ENCODE measurements at regions not wholly inside any gene's neighbourhood (a gene's known extent, or its start where the extent isn't known, plus 50 kb on each side); places are given as distances from the start of the nearest gene placed in this dataset.

- DNase-seq (ENCODE audit: low read depth): no peak
Measured at GRCh38 chr6:19408331-19408730, 428.8 kb upstream of the ID4 start.

DNA sequence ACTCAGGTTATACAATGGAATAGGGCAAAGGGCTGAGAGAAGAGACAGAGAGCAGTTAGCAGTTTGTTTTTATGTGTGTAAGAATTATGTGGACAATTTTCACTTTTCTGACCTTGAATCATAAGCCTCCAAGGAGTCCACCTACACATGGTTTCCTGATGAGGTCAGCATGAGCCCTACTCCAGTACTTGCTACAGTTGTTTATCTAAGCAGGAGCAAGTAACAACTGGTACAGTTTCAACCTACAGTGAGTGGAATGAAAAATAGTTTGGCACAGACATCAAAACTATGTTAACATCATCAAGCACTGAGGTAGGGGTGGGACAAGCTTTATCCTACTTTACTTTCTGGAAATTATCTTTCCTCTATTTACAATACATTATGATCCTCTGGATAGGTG lies 426.7 kb upstream of the ID4 start:
- DNase-seq (ENCODE audit: low read depth): no peak

- DNase-seq (ENCODE audit: low read depth): no peak
Measured at GRCh38 chr6:19413323-19413722, 423.8 kb upstream of the ID4 start.

DNA sequence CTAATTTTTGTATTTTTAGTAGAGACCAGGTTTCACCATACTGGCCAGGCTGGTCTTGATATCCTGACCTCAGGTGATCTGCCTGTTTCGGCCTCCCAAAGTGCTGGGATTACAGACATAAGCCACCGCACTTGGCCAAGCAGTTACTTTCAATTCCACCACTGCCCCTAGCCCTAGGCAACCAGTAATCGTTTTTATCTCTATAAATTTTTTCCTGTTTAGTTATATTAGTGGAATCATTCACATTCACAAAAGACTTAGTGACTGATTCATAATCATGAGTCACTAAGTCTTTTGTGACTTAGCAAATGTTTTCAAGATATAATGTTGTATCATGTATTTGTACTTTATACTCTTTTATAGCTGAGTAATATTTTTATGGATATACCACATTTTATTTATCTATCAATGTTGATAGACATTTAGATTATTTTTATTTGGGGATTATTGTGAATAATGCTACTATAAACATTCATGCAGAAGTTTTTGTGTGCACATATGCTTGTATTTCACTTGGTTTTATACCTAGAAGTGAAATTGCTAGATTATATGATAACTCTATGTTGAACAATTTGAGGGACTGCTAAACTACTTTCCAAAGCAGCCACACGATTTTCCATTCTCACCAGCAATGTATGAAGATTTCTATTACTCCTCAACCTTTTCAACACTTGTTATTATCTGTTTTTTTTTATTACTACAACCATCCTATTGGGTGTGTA lies 421.4 kb upstream of the ID4 start:
- DNase-seq (ENCODE audit: low read depth): no peak

GRCh38 chr6:19416811-19417210 lies 420.4 kb upstream of the ID4 start:
- DNase-seq (ENCODE audit: low read depth): no peak

GRCh38 chr6:19417713-19418112 lies 419.5 kb upstream of the ID4 start:
- no peak for DNase-seq (ENCODE audit: low read depth)

- DNase-seq (ENCODE audit: low read depth): no peak
Measured at GRCh38 chr6:19424853-19425252, 412.3 kb upstream of the ID4 start.

- no peak for DNase-seq (ENCODE audit: low read depth)
Measured at GRCh38 chr6:19427548-19427947, 409.6 kb upstream of the ID4 start.

DNA sequence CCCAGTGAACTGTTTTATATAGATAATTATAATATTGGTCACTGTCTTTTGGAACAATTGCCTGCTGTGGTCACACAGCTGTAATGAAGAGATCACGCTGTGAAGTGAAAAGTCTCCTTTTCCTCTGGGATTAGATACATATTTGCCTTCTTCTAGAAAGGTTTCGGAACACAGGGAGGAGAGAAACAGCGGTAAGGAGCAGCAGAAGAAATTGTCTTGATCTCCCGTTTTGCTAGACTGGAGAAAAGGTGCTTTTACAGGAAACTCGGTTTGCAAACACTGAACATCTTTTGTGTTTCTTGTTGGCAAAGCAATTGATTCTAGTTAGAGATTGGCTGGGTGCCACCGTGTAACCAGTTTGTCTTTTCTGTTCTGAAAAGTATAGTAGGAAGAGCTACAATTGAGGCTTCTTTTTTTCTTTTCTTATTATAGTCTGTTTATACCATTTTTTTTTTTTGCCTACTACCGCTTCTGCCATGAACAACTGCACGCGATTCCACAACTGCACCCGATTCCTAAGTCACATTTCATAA lies 404.1 kb upstream of the ID4 start:
- no peak for DNase-seq (ENCODE audit: low read depth)

DNA sequence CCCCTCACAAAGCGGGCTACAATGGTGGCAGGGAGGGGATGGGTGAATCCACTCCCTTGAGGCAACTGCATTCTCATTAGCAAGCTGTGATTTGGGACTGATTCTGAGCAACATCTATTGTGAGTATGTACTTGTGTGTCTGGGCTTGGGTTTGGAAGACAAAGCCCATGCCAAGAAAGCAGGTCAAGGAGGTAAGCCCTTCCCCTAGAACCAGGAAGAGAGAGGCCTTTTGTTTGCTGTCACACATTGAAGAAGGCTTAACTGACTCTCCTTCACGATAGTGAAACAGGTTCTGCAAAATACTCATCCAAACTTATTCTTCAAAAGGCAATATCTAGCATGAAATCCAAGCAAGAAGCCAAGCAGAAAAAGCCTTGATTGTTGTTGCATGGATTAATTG lies 403.1 kb upstream of the ID4 start:
- DNase-seq (ENCODE audit: low read depth): no peak

DNA sequence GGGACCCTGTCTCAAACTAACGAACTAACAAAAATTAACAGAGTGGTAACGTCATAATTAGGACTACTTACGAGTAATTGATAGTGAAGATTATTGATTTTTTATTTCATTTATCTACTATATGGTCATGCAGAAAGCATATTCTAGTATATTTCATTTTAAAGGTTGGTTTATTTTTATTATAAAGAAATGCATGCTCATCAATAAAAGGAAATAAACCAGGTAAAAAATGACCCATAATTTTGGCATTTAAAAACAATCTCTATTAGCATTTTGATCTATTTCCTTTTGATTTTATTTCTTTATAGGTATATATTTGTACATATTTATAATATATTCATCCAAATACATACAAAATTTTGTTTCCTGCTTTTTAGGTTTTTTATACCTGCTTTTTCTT lies 401.4 kb upstream of the ID4 start:
- no peak for DNase-seq (ENCODE audit: low read depth)

GRCh38 chr6:19438566-19439353 lies 398.4 kb upstream of the ID4 start:
- no peak for DNase-seq (ENCODE audit: low read depth)

- DNase-seq (ENCODE audit: low read depth): no peak
Measured at GRCh38 chr6:19440531-19440930, 396.6 kb upstream of the ID4 start.

- DNase-seq (ENCODE audit: low read depth): no peak
Measured at GRCh38 chr6:19443411-19443810, 393.8 kb upstream of the ID4 start.

DNA sequence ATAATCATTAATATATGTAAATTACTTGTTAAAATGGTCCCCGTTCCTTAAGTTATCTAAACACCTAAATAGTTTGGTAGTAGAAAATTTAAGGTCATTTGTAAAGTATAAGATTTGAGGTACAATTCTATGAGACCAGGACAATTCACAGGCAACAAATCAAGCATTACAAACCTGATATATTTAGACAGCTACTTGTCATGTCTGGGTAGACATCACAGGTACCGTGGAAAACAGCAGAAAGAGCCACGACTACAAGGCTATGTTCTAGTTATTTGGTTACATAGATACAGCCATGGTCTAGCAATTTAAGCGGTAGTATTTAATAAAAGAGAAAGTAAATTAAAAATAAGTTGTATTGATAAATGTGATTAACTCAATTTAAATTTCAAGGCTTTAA lies 393.1 kb upstream of the ID4 start:
- DNase-seq (ENCODE audit: low read depth): no peak

DNA sequence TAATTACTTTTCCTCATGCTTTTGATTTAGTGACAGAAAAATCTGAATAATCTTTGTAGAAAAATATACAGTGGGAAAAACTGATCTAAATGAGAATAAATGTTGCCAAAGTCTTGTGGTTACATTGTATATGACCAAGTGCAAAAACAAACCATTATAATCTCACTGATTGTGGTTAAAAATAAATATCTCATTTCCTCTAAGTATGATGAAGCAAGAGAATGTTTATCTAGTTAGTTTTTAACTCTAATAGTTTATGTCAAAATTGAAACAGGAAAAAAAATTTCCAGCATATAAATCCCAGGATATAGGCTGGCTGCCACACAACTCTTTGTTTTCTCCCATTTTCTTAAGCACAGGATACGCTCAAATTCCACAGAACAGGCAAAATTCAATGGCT lies 392.7 kb upstream of the ID4 start:
- DNase-seq (ENCODE audit: low read depth): no peak

DNA sequence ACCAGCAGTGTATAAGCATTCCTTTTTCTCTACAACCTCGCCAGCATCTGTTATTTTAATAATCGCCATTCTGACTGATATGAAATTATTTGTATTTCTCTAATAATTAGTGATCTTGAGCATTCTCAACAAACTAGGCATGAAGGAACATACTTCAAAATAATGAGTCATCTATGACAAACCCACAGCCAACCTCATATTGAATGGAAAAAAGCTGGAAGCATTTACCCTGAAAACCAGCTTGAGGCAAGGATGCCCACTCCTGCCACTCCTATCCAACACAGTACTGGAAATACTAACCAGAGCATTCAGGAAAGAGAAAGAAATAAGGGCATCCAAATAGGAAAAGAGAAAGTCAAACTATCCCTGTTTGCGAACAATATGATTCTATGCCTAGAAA lies 390.6 kb upstream of the ID4 start:
- no peak for DNase-seq (ENCODE audit: low read depth)

DNA sequence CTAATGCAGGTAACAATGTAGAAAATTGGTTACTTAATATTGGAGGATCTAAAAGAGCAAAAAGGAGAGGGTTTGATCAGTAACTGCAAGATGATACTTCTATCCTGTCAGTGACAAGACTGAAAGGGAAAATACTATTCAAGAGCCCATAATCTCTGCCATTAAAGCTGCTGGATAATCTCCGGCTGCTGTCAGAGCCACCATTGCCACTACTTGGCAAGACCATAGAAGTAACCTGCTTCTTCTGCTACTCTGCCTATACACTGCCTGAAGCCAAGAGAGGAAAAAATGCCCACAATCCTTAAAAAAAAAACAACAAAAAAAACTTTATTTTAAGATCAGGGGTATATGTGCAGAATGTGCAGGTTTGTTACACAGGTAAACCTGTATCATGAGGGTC lies 386.5 kb upstream of the ID4 start:
- no peak for DNase-seq (ENCODE audit: low read depth)

DNA sequence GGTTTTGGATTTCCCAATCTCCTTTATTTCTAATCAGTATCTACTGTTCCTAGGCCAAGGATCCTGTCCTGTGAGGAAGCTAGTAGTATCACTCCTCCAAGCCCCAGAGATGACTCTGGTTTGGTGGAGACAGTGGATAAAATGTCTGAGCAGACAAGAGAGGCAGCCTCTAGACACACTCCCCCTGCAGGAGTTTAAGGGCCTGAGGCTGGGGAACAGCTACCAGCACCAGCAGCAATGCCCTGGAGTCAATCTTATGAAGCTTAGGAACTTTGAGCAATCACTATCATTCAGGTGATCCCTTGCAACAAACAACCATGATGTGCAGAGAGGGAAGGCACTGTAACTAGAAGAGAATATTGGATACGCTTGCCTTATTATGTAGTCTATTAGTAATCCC lies 384.7 kb upstream of the ID4 start:
- DNase-seq (ENCODE audit: low read depth): no peak

GRCh38 chr6:19454001-19454720 lies 383.0 kb upstream of the ID4 start:
- no peak for DNase-seq (ENCODE audit: low read depth)

GRCh38 chr6:19454721-19455392 lies 382.3 kb upstream of the ID4 start:
- no peak for DNase-seq (ENCODE audit: low read depth)

- no peak for DNase-seq (ENCODE audit: low read depth)
Measured at GRCh38 chr6:19463250-19463649, 373.9 kb upstream of the ID4 start.
